Osteocyte (in vitro differentiated cells): ENCODE measurements at regions not wholly inside any gene's neighbourhood (a gene's known extent, or its start where the extent isn't known, plus 50 kb on each side); places are given as distances from the start of the nearest gene placed in this dataset.
A peak's percentile ranks its signal among the peaks of the same experiment; 100 is the strongest.

Experiments used
- DNase-seq: peaks from one replicate; pipeline ENCODE4 v3.0.0; 2021; ENCODE audit warnings: mixed read lengths; ENCODE audit not compliant: unreplicated experiment; ENCODE audit errors: extremely low spot score
- H3K27ac Mint-ChIP-seq: one replicate; pipeline ENCODE4 v1.8.0; 2021; ENCODE audit warnings: mild to moderate bottlenecking, mixed read lengths; ENCODE audit not compliant: unreplicated experiment
- H3K27me3 Mint-ChIP-seq: one replicate; pipeline ENCODE4 v1.8.0; 2021; ENCODE audit warnings: mixed read lengths; ENCODE audit not compliant: unreplicated experiment
- H3K36me3 Mint-ChIP-seq: one replicate; pipeline ENCODE4 v1.8.0; 2021; ENCODE audit warnings: mixed read lengths; ENCODE audit not compliant: unreplicated experiment
- H3K4me1 Mint-ChIP-seq: one replicate; pipeline ENCODE4 v1.8.0; 2021; ENCODE audit warnings: mixed read lengths; ENCODE audit not compliant: unreplicated experiment
- H3K4me3 Mint-ChIP-seq: one replicate; pipeline ENCODE4 v1.8.0; 2021; ENCODE audit warnings: mild to moderate bottlenecking, moderate library complexity, mixed read lengths; ENCODE audit not compliant: unreplicated experiment
- H3K9me3 Mint-ChIP-seq: one replicate; pipeline ENCODE4 v1.8.0; 2021; ENCODE audit warnings: mixed read lengths; ENCODE audit not compliant: unreplicated experiment
- TF ChIP-seq, protein P1 (sequence below): fragments of 200-600 bp; sonication (generic); IDR thresholded peaks from 2 replicates; pipeline ENCODE4 v1.5.0; 2021; ENCODE audit warnings: antibody characterized with exemption, mild to moderate bottlenecking, moderate library complexity

DNA sequence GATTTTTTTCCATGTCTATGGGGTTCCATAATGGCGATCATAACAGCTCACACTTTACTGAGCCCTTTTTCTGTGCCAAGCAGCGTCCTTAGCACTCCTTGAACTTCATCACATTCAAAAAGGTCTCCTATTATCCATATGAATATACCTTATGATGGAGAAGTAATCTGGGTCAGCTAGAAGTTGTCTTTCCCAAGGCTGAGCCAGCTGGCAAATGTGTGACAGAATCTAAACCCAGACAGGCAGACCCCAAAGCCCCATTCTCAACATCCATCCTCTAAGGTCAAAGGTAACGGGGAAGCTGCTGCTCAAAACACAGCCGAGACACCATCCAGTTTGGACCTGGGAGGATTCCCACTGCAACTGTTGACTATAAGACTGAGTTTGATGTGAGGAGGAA is 249.6 kb downstream of the PRDM2 start:
- Mint-ChIP-seq H3K27me3 (no peaks in the 10 kb centered on the region), H3K4me3 (no peak overlapping the region), H3K4me1 (no peaks in the 10 kb centered on the region), H3K9me3 (peaks cover 14% of the 10 kb centered on the region), H3K36me3 (no peaks in the 10 kb centered on the region), H3K27ac (no peak overlapping the region)
- TF ChIP-seq, protein P1, sequence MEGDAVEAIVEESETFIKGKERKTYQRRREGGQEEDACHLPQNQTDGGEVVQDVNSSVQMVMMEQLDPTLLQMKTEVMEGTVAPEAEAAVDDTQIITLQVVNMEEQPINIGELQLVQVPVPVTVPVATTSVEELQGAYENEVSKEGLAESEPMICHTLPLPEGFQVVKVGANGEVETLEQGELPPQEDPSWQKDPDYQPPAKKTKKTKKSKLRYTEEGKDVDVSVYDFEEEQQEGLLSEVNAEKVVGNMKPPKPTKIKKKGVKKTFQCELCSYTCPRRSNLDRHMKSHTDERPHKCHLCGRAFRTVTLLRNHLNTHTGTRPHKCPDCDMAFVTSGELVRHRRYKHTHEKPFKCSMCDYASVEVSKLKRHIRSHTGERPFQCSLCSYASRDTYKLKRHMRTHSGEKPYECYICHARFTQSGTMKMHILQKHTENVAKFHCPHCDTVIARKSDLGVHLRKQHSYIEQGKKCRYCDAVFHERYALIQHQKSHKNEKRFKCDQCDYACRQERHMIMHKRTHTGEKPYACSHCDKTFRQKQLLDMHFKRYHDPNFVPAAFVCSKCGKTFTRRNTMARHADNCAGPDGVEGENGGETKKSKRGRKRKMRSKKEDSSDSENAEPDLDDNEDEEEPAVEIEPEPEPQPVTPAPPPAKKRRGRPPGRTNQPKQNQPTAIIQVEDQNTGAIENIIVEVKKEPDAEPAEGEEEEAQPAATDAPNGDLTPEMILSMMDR = no peak
- peak; percentile 40 for DNase-seq

DNA sequence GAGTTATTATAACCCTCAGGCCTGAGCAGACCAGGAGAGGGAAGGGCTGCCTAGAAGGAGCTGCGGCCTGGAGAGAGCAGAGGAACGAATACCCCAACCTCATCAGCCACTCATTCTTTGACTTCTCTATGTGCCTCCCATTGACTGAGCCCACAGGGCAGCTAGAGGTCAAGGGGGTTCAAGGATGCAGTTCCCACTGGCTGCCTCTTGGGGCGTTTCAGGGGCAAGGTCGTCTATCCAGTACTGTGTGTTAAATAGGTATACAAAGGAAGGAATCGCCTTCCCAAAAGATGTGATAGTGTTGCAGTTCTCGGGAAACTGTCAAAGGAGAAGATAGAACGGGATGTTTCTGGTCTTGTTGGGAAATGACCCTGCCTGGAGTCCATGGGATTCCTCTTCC is 250.6 kb downstream of the PRDM2 start:
- TF ChIP-seq, protein P1 = no peak
- H3K9me3 Mint-ChIP-seq = peaks cover 14% of the 10 kb centered on the region
- no peaks in the 10 kb centered on the region for H3K27me3 Mint-ChIP-seq
- DNase-seq = peak; percentile 48
- no peak overlapping the region for H3K27ac Mint-ChIP-seq
- no peaks in the 10 kb centered on the region for H3K36me3 Mint-ChIP-seq
- no peak overlapping the region for H3K4me3 Mint-ChIP-seq
- H3K4me1 Mint-ChIP-seq = no peaks in the 10 kb centered on the region

- H3K27ac Mint-ChIP-seq = no peak overlapping the region
- H3K27me3 Mint-ChIP-seq = no peaks in the 10 kb centered on the region
- H3K36me3 Mint-ChIP-seq = no peaks in the 10 kb centered on the region
- H3K9me3 Mint-ChIP-seq = peaks cover 14% of the 10 kb centered on the region
- no peaks in the 10 kb centered on the region for H3K4me1 Mint-ChIP-seq
- H3K4me3 Mint-ChIP-seq = no peak overlapping the region
- peak; percentile 32 for DNase-seq
- TF ChIP-seq, protein P1 = no peak
These were observed 252.1 kb downstream of the PRDM2 start for GRCh38 chr1:13951793-13952751.

- no peak overlapping the region for H3K4me3 Mint-ChIP-seq
- DNase-seq = peak; percentile 17
- TF ChIP-seq, protein P1 = no peak
- no peaks in the 10 kb centered on the region for H3K4me1 Mint-ChIP-seq
- no peaks in the 10 kb centered on the region for H3K27me3 Mint-ChIP-seq
- H3K36me3 Mint-ChIP-seq = no peaks in the 10 kb centered on the region
- no peak overlapping the region for H3K27ac Mint-ChIP-seq
- peaks cover 14% of the 10 kb centered on the region for H3K9me3 Mint-ChIP-seq
These were observed 253.0 kb downstream of the PRDM2 start for GRCh38 chr1:13952985-13953384.

DNA sequence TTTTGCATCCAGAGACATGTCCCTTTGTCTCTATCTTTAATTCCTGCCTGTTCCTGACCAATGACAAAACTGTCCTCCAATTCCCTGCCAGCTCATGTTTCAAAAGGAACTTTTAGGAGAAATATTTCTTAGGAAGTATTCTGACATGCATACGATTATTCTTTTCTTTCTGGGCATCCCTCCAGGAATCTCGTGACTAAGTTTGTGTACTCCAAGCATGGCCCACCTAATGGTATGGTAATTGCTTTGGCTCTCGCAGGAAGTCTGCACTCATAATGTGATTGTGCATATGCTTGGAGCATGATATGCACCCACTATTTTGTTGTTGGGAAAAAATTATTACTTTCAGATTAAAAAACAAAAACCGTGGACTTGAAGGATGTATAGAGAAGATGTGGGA is 256.4 kb downstream of the PRDM2 start:
- Mint-ChIP-seq H3K27me3 (no peaks in the 10 kb centered on the region), H3K36me3 (no peaks in the 10 kb centered on the region), H3K4me1 (no peaks in the 10 kb centered on the region), H3K4me3 (no peak overlapping the region), H3K9me3 (peaks cover 4% of the 10 kb centered on the region), H3K27ac (no peak overlapping the region)
- DNase-seq = no peak
- TF ChIP-seq, protein P1 = no peak
